Adrenal gland (tissue), 9 donors: ENCODE measurements at regions not wholly inside any gene's neighbourhood (a gene's known extent, or its start where the extent isn't known, plus 50 kb on each side); places are given as distances from the start of the nearest gene placed in this dataset.

Experiments used
- DNase-seq, 7 donors: peaks; one replicate each; pipeline ENCODE4 v3.0.0-alpha.2; 2019 to 2020
- H3K27ac ChIP-seq, 5 donors: fragments of 200-600 bp; sonication (generic) in 4 of 5; 1 replicate in 3 of 5; 2 replicates in 2 of 5; pipeline versions ENCODE4 v1.5.1 to v1.8.0; 2016 to 2020; ENCODE audit warnings: mild to moderate bottlenecking in 1 of 5
- H3K27me3 ChIP-seq: fragments of 200-600 bp; 2 replicates; pipeline ENCODE4 v1.8.0; 2021
- H3K36me3 ChIP-seq, 2 donors: fragments of 200-600 bp; replicated peaks in 1 of 2; 1 replicate in 1 of 2; 2 replicates in 1 of 2; pipeline versions ENCODE4 v1.5.1 to v1.8.0; 2018 to 2022
- H3K4me1 ChIP-seq, 2 donors: fragments of 200-600 bp; replicated peaks in 1 of 2; 1 replicate in 1 of 2; 2 replicates in 1 of 2; pipeline versions ENCODE4 v1.5.1 to v1.8.0; 2018 to 2021
- H3K4me3 ChIP-seq, 4 donors: fragments of 200-600 bp; sonication (generic) in 3 of 4; one replicate each; pipeline ENCODE4 v1.5.1; 2016 to 2018
- H3K9me3 ChIP-seq, 3 donors: fragments of 200-600 bp; sonication (generic) in 1 of 3; replicated peaks in 1 of 3; 1 replicate in 2 of 3; 2 replicates in 1 of 3; pipeline versions ENCODE4 v1.5.1 to v1.8.0; 2016 to 2021
- CTCF ChIP-seq, 6 experiments: fragments of 450-650 bp in 4 of 6; fragments of 200-600 bp in 2 of 6; sonication (generic) in 1 of 6; IDR thresholded peaks; 1 replicate in 5 of 6; 2 replicates in 1 of 6; pipeline versions ENCODE4 v1.5.1 to v1.8.0; 2016 to 2021; ENCODE audit warnings: antibody characterized with exemption in 6 of 6, mild to moderate bottlenecking in 2 of 6, moderate library complexity in 1 of 6
- POLR2A ChIP-seq, 2 donors: fragments of 450-650 bp; IDR thresholded peaks; one replicate each; pipeline ENCODE4 v1.6.1; 2017; ENCODE audit warnings: antibody characterized with exemption in 2 of 2, mild to moderate bottlenecking in 2 of 2, moderate library complexity in 1 of 2
- WGBS, 4 donors: extraction: QIAGEN DNeasy Blood & Tissue Kit in 2 of 4; methylation state at CpG; one replicate each; pipeline versions ENCODE4 v1.1.5 to v1.1.7; 2013 to 2017; 5-methylcytosine and 5-hydroxymethylcytosine counted together
- intact Hi-C, 2 donors: fragments of 100-400 bp; cut with DNase I; formaldehyde crosslinking; loops; one replicate each; pipeline versions ENCODE4 v1.14.1 to v1.15.0; 2022 to 2023
- donor health status: healthy with polysubstance abuse.
- donor health status: Bipolar disorder and iron deficiency.
- donor health status: DM: yes; HTN: yes; CAD: no.
- donor health status: DM: no; HTN: no; CAD: no.
- donor health status: DM: no; HTN: no; CAD: no.

DNA sequence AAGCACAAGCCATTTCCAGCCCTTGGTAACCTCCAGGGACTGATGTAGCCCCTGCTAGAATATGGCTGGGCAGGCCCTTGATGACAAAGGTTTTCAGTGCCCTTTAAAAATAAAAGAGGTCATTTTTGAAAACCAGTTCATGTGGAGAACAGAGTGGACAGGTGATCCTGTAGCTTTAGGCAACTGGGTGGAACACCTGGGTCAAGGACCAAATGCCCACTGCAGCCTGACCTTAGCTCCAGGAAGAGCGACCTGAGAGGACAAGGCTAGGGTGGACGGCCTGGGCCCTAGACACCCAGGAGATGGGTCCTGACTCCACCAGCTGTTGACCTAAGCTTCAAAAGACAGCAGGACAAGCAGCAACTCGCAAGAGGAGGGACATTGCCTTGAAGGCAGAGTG, 116.6 kb downstream of the LIPG start:
- H3K36me3 ChIP-seq: no peaks in the 10 kb centered on the region
- no peaks in the 10 kb centered on the region for H3K27me3 ChIP-seq
- 71 to 89% (median 81%) methylated on average over 3 of the region's 3 CpGs for WGBS, 4 donors
- no peak for DNase-seq
- H3K9me3 ChIP-seq: no peaks in the 10 kb centered on the region
- intact Hi-C loops: no loop called here
- H3K4me3 ChIP-seq: no peak overlapping the region
- H3K4me1 ChIP-seq: no peaks in the 10 kb centered on the region
- no peak overlapping the region for H3K27ac ChIP-seq
- no peak for TF ChIP-seq CTCF (IDR thresholded peaks at IDR 0.05)
- TF ChIP-seq POLR2A (IDR thresholded peaks at IDR 0.05): no peak

DNA sequence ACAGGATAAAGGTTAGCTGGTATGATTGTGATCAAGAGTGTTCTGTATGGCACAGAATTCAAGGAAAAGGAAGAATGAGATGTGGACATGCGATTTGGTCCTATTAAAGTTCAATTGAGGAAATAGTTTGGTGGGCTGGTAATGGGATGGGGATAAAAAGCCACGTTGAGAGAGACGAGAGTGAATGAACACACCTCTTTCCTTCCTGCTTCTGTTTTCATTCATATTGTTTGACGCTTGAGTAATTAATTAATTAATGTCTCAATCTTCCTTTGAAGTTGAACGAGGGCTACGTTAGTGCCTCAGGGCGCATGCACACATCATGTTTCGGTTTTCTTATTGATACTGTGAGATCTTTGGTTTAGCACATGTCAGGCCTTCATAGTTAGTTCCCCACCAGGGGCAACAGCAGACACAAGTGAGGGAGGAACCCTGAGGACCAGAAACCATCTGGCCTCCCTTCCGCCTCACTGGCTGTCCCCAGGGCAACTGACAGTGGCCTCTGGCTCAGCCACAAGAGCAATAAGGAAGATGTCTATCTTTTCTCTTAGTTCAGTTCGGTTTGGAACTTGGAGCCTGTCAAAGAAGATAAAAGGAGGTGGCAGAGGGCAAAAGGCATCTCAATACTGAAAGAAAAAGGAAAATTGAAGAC, 116.0 kb downstream of the LIPG start:
- no peak overlapping the region for H3K27ac ChIP-seq
- no peak for TF ChIP-seq CTCF (IDR thresholded peaks at IDR 0.05)
- no peak for TF ChIP-seq POLR2A (IDR thresholded peaks at IDR 0.05)
- DNase-seq: no peak
- intact Hi-C loops: no loop called here
- WGBS, 4 donors: 70 to 75% (median 74%) methylated on average over 10 of the region's 10 CpGs
- H3K4me3 ChIP-seq: no peak overlapping the region
- no peaks in the 10 kb centered on the region for H3K36me3 ChIP-seq
- H3K27me3 ChIP-seq: no peaks in the 10 kb centered on the region
- H3K9me3 ChIP-seq: no peaks in the 10 kb centered on the region
- H3K4me1 ChIP-seq: no peaks in the 10 kb centered on the region

DNA sequence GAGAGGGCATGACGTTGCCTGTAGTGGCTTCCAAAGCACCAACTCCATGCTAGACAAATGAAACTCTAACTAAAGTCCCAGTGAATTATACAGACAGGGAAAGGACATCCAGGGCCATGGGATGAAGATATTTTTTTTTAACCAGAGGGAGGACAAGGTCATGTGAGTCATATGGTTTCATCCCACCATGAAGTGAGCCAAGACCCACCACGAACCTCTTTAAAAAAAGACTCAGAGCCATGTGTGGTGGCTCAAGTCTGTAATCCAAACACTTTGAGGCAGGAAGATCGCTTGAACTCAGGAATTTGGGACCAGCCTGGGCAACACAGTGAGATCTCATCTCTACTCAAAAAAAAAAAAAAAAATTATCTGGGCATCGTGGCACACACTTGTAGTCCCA, 115.2 kb downstream of the LIPG start:
- TF ChIP-seq POLR2A (IDR thresholded peaks at IDR 0.05) (no peak), CTCF (IDR thresholded peaks at IDR 0.05) (no peak)
- Histone ChIP-seq H3K27ac (no peak overlapping the region), H3K9me3 (no peaks in the 10 kb centered on the region), H3K36me3 (no peaks in the 10 kb centered on the region), H3K4me1 (no peaks in the 10 kb centered on the region), H3K27me3 (no peaks in the 10 kb centered on the region), H3K4me3 (no peak overlapping the region)
- no peak for DNase-seq
- intact Hi-C loops: no loop called here
- 73 to 89% (median 81%) methylated on average over 4 of the region's 4 CpGs for WGBS, 4 donors

DNA sequence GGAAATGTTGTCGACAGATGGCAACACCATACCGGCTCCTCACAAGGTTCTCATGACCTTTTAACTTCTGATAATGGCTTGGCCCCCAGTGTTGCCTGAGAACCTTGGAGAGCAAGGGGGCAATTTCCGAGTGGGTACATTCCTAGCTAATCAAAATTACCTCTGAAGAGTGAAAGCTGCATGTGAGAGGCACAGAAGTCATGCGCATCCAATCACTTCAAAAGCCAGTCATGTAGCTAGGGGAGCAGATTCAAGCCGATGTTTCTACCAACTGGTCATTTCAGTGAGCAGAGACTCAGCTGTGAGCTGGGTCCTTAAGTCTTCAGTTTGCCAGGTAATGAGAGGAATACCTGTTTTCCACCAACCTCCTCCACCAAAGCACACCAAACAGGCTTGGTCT, 111.4 kb downstream of the LIPG start:
- Histone ChIP-seq H3K27ac (no peak overlapping the region), H3K36me3 (no peaks in the 10 kb centered on the region), H3K4me3 (no peak overlapping the region), H3K9me3 (no peaks in the 10 kb centered on the region), H3K4me1 (no peaks in the 10 kb centered on the region), H3K27me3 (no peaks in the 10 kb centered on the region)
- no peak for DNase-seq
- no peak for TF ChIP-seq POLR2A (IDR thresholded peaks at IDR 0.05)
- no peak for TF ChIP-seq CTCF (IDR thresholded peaks at IDR 0.05)
- 75 to 80% (median 77%) methylated on average over 5 of the region's 5 CpGs for WGBS, 4 donors
- intact Hi-C loops: no loop called here
